GM23248 (cell line): ENCODE measurements at regions not wholly inside any gene's neighbourhood (a gene's known extent, or its start where the extent isn't known, plus 50 kb on each side); places are given as distances from the start of the nearest gene placed in this dataset.

Experiments
- EZH2 ChIP-seq: fragments of 200-600 bp; sonication (generic); IDR thresholded peaks from 2 replicates; pipeline ENCODE4 v1.6.1; 2018; ENCODE audit warnings: antibody characterized with exemption, mild to moderate bottlenecking; ENCODE audit not compliant: insufficient read depth, poor library complexity, severe bottlenecking
- EZH2phosphoT487 ChIP-seq: fragments of 200-600 bp; sonication (generic); IDR thresholded peaks from 2 replicates; pipeline ENCODE4 v1.6.1; 2018; ENCODE audit warnings: antibody characterized with exemption, moderate library complexity, mild to moderate bottlenecking, low read depth; ENCODE audit not compliant: insufficient read depth

GRCh38 chr12:88896958-88897357 lies 316.7 kb upstream of the KITLG start:
- no peak for TF ChIP-seq EZH2phosphoT487
- no peak for TF ChIP-seq EZH2
